Vagina (tissue), 2 donors: ENCODE measurements at regions not wholly inside any gene's neighbourhood (a gene's known extent, or its start where the extent isn't known, plus 50 kb on each side); places are given as distances from the start of the nearest gene placed in this dataset.

Source experiments
- POLR2A ChIP-seq, 2 donors: fragments of 450-650 bp; IDR thresholded peaks; one replicate each; pipeline ENCODE4 v1.6.1; 2017; ENCODE audit warnings: antibody characterized with exemption in 2 of 2, mild to moderate bottlenecking in 2 of 2, moderate library complexity in 2 of 2
- TF ChIP-seq, protein P1 (sequence below), 3 experiments: fragments of 450-650 bp in 2 of 3; fragments of 200-600 bp in 1 of 3; sonication (generic) in 1 of 3; IDR thresholded peaks; one replicate each; pipeline ENCODE4 v1.5.1; 2017 to 2019; ENCODE audit warnings: antibody characterized with exemption in 3 of 3, mild to moderate bottlenecking in 2 of 3, moderate library complexity in 2 of 3

DNA sequence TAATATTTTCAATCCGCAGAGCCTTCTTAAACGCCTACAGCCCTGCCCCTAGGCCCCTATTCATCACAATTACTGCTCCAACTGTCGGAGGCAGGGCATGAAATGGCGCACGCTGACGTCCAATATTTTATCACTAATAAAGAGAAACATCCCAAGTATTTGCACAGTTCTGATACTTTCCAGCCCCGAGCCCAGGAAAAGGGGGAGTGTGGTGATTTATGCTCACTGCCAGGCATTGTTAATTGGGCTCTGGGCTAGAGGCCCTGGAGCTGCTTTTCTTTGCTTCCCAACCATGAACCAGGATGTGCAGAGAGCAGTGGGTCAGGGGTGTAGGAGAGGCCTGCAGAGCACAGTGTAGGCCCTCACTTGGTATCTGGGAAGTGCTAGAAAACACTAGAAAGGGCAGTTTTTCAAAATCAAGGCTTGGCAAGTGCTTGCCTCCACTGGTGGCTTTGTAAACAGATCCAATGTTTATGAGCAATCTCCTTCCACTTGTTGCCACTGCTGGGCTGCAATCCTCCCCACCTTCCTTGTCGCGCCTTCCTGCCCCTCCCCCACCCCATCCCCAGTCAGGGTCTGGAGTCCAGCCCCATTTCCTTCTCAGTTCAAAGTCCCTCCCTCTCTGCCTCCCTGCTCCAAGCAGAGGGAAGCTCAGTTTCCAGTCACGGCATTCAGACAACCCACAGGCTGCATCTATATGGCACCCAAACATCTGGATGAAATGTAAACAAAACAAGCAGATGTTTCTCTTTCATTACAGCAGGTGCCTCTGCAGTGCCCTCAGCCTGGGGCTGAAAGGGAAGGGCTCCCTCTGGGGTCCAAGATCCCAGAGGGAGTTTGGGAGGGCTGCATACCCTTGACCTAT lies 83.9 kb upstream of the PKDCC start:
- TF ChIP-seq, protein P1, sequence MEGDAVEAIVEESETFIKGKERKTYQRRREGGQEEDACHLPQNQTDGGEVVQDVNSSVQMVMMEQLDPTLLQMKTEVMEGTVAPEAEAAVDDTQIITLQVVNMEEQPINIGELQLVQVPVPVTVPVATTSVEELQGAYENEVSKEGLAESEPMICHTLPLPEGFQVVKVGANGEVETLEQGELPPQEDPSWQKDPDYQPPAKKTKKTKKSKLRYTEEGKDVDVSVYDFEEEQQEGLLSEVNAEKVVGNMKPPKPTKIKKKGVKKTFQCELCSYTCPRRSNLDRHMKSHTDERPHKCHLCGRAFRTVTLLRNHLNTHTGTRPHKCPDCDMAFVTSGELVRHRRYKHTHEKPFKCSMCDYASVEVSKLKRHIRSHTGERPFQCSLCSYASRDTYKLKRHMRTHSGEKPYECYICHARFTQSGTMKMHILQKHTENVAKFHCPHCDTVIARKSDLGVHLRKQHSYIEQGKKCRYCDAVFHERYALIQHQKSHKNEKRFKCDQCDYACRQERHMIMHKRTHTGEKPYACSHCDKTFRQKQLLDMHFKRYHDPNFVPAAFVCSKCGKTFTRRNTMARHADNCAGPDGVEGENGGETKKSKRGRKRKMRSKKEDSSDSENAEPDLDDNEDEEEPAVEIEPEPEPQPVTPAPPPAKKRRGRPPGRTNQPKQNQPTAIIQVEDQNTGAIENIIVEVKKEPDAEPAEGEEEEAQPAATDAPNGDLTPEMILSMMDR (IDR thresholded peaks at IDR 0.05), result no peak
- TF ChIP-seq POLR2A (IDR thresholded peaks at IDR 0.05), result no peak
